Neuronal stem cell (in vitro differentiated cells): ENCODE measurements at regions not wholly inside any gene's neighbourhood (a gene's known extent, or its start where the extent isn't known, plus 50 kb on each side); places are given as distances from the start of the nearest gene placed in this dataset.

Experiments used
- DNase-seq: peaks from one replicate; pipeline ENCODE4 v3.0.0-alpha.2; 2013; ENCODE audit warnings: low spot score
- H2AFZ ChIP-seq: one replicate; pipeline ENCODE4 v1.6.1; 2013; ENCODE audit warnings: mild to moderate bottlenecking, low read length, inconsistent platforms
- H2AK5ac ChIP-seq: 2 replicates; pipeline ENCODE4 v1.6.1; 2013; ENCODE audit warnings: low read depth, mild to moderate bottlenecking, inconsistent platforms, low read length, moderate library complexity, mixed read lengths
- H2BK120ac ChIP-seq: 2 replicates; pipeline ENCODE4 v1.6.1; 2013; ENCODE audit warnings: low read depth, mild to moderate bottlenecking, inconsistent platforms, low read length, moderate library complexity, mixed read lengths
- H2BK12ac ChIP-seq: one replicate; pipeline ENCODE4 v1.6.1; 2013; ENCODE audit warnings: low read length, inconsistent platforms
- H2BK15ac ChIP-seq: 2 replicates; pipeline ENCODE4 v1.6.1; 2013; ENCODE audit warnings: mild to moderate bottlenecking, low read length, inconsistent platforms, mixed read lengths
- H2BK5ac ChIP-seq: one replicate; pipeline ENCODE4 v1.6.1; 2013; ENCODE audit warnings: inconsistent platforms, mild to moderate bottlenecking, low read length, moderate library complexity
- H3K14ac ChIP-seq: one replicate; pipeline ENCODE4 v1.6.1; 2013; ENCODE audit warnings: low read length, inconsistent platforms
- H3K18ac ChIP-seq: 2 replicates; pipeline ENCODE4 v1.6.1; 2013; ENCODE audit warnings: low read length, inconsistent platforms
- H3K23ac ChIP-seq: 2 replicates; pipeline ENCODE4 v1.6.1; 2013; ENCODE audit warnings: low read depth, mild to moderate bottlenecking, mixed read lengths, low read length, inconsistent platforms; ENCODE audit not compliant: poor library complexity
- H3K27ac ChIP-seq: replicated peaks from 3 replicates; pipeline ENCODE4 v1.5.1; 2013; ENCODE audit warnings: low read length, inconsistent platforms
- H3K27me3 ChIP-seq, 3 experiments: 2 replicates each; pipeline ENCODE4 v1.6.1; 2013; ENCODE audit warnings: low read length in 3 of 3, mild to moderate bottlenecking in 2 of 3, inconsistent platforms in 1 of 3, low read depth in 1 of 3, mixed read lengths in 1 of 3, moderate library complexity in 1 of 3; ENCODE audit not compliant: control insufficient read depth in 3 of 3, insufficient read depth in 3 of 3
- H3K36me3 ChIP-seq, 2 donors: replicated peaks in 1 of 2; 2 replicates each; pipeline ENCODE4 v1.6.1; 2013; ENCODE audit warnings: low read length in 2 of 2; ENCODE audit not compliant: control insufficient read depth in 2 of 2, insufficient read depth in 2 of 2
- H3K4ac ChIP-seq: 2 replicates; pipeline ENCODE4 v1.6.1; 2013; ENCODE audit warnings: inconsistent platforms, mild to moderate bottlenecking, low read length, moderate library complexity
- H3K4me1 ChIP-seq, 2 donors: 1 replicate in 1 of 2; 2 replicates in 1 of 2; pipeline ENCODE4 v1.6.1; 2013; ENCODE audit warnings: low read length in 2 of 2, low read depth in 1 of 2; ENCODE audit not compliant: control insufficient read depth in 2 of 2, insufficient read depth in 1 of 2
- H3K4me2 ChIP-seq: one replicate; pipeline ENCODE4 v1.6.1; 2013; ENCODE audit warnings: mild to moderate bottlenecking, low read length, inconsistent platforms; ENCODE audit not compliant: insufficient read depth, poor library complexity, severe bottlenecking
- H3K4me3 ChIP-seq, 2 donors: 2 replicates each; pipeline ENCODE4 v1.5.1; 2013; ENCODE audit warnings: low read length in 2 of 2, mild to moderate bottlenecking in 2 of 2, inconsistent platforms in 1 of 2, moderate library complexity in 1 of 2
- H3K79me1 ChIP-seq: one replicate; pipeline ENCODE4 v1.6.1; 2013; ENCODE audit warnings: low read depth, mild to moderate bottlenecking, inconsistent platforms, low read length, moderate library complexity
- H3K9ac ChIP-seq: one replicate; pipeline ENCODE4 v1.6.1; 2013; ENCODE audit warnings: mild to moderate bottlenecking, low read depth, low read length, inconsistent platforms; ENCODE audit not compliant: poor library complexity
- H3K9me3 ChIP-seq, 2 donors: replicated peaks in 1 of 2; 2 replicates each; pipeline versions ENCODE3 to v1.6.1; 2013; ENCODE audit warnings: low read length in 2 of 2, mild to moderate bottlenecking in 2 of 2, inconsistent platforms in 1 of 2, low read depth in 1 of 2, mixed read lengths in 1 of 2, moderate library complexity in 1 of 2; ENCODE audit not compliant: control insufficient read depth in 2 of 2, insufficient read depth in 1 of 2
- H4K8ac ChIP-seq: one replicate; pipeline ENCODE4 v1.6.1; 2013; ENCODE audit warnings: low read depth, mild to moderate bottlenecking, inconsistent platforms, low read length, moderate library complexity
- H4K91ac ChIP-seq: one replicate; pipeline ENCODE4 v1.6.1; 2013; ENCODE audit warnings: low read length, low read depth, mild to moderate bottlenecking, inconsistent platforms; ENCODE audit not compliant: poor library complexity
- WGBS, 2 donors: extraction: QIAGEN DNeasy Blood & Tissue Kit; methylation state at CpG; one replicate each; pipeline ENCODE4 v1.1.7; 2013; ENCODE audit warnings: missing lambda C conversion rate in 2 of 2, mixed read lengths in 1 of 2; ENCODE audit not compliant: insufficient read length in 2 of 2, insufficient replicate concordance in 1 of 2; ENCODE audit errors: extremely low coverage in 2 of 2; 5-methylcytosine and 5-hydroxymethylcytosine counted together

DNA sequence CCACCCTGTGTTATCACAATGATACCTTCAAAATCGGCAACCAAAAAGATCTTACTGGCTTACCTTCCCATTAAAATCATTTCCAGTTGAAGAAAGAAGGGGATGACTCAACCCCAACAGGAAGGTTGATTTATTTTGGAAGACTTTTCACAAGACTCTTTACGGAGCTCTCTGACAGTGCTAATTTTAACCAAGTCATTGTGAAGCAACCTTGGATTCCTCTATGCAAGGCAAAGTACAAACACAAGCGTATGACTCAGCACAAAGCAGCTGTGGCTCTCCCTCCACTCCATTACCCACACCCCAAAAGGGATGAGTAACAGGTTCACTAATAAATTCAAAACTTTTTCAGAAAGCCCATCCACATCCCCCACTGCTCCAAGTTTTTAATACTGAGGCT lies 213.8 kb upstream of the FGF13 start:
- Histone ChIP-seq H3K36me3 (no peaks in the 10 kb centered on the region), H2AFZ (no peak overlapping the region), H2BK5ac (no peak overlapping the region), H3K9me3 (no peaks in the 10 kb centered on the region), H4K91ac (no peak overlapping the region), H3K23ac (no peak overlapping the region), H2BK15ac (no peak overlapping the region), H4K8ac (no peak overlapping the region), H3K9ac (no peak overlapping the region), H3K79me1 (no peaks in the 10 kb centered on the region), H3K4ac (no peak overlapping the region), H3K4me2 (no peak overlapping the region), H2BK12ac (no peak overlapping the region), H3K14ac (no peak overlapping the region), H3K27ac (no peak overlapping the region), H2BK120ac (no peak overlapping the region), H3K4me3 (no peak overlapping the region), H3K18ac (no peak overlapping the region), H3K4me1 (peaks cover 0 to 5% of the 10 kb centered on the region in 2 donors), H3K27me3 (no peaks in the 10 kb centered on the region), H2AK5ac (no peak overlapping the region)
- no CpG with 5 or more reads among the region's 3 CpGs for WGBS, 2 donors
- no peak for DNase-seq

- no peaks in the 10 kb centered on the region for H3K27me3 ChIP-seq
- no peak overlapping the region for H2AFZ ChIP-seq
- H3K4ac ChIP-seq, result no peak overlapping the region
- no peaks in the 10 kb centered on the region for H3K4me1 ChIP-seq
- H3K9me3 ChIP-seq, result no peaks in the 10 kb centered on the region
- H3K4me3 ChIP-seq, result no peak overlapping the region
- no peak overlapping the region for H4K91ac ChIP-seq
- no peak overlapping the region for H3K9ac ChIP-seq
- H3K79me1 ChIP-seq, result no peaks in the 10 kb centered on the region
- H3K14ac ChIP-seq, result no peak overlapping the region
- no peak for DNase-seq
- H3K27ac ChIP-seq, result no peak overlapping the region
- H3K18ac ChIP-seq, result no peak overlapping the region
- H3K36me3 ChIP-seq, result no peaks in the 10 kb centered on the region
- H2BK5ac ChIP-seq, result no peak overlapping the region
- no peak overlapping the region for H2BK120ac ChIP-seq
- H2BK15ac ChIP-seq, result no peak overlapping the region
- no peak overlapping the region for H3K23ac ChIP-seq
- H4K8ac ChIP-seq, result no peak overlapping the region
- H2BK12ac ChIP-seq, result no peak overlapping the region
- no peak overlapping the region for H3K4me2 ChIP-seq
- H2AK5ac ChIP-seq, result no peak overlapping the region
Observed at GRCh38 chrX:138923805-138924204, 212.3 kb upstream of the FGF13 start.

GRCh38 chrX:138921031-138921430 lies 209.5 kb upstream of the FGF13 start:
- H2BK15ac ChIP-seq, result no peak overlapping the region
- H3K4me1 ChIP-seq, result no peaks in the 10 kb centered on the region
- no peak overlapping the region for H4K91ac ChIP-seq
- no peaks in the 10 kb centered on the region for H3K79me1 ChIP-seq
- WGBS, 2 donors, result no CpG with 5 or more reads among the region's 2 CpGs
- no peak overlapping the region for H3K9ac ChIP-seq
- H4K8ac ChIP-seq, result no peak overlapping the region
- H3K18ac ChIP-seq, result no peak overlapping the region
- H3K9me3 ChIP-seq, result no peaks in the 10 kb centered on the region
- no peaks in the 10 kb centered on the region for H3K36me3 ChIP-seq
- H3K23ac ChIP-seq, result no peak overlapping the region
- no peak overlapping the region for H2BK12ac ChIP-seq
- no peak overlapping the region for H2BK120ac ChIP-seq
- DNase-seq, result no peak
- no peak overlapping the region for H2BK5ac ChIP-seq
- H3K4me3 ChIP-seq, result no peak overlapping the region
- no peak overlapping the region for H2AK5ac ChIP-seq
- H3K4me2 ChIP-seq, result no peak overlapping the region
- no peak overlapping the region for H3K4ac ChIP-seq
- H3K27ac ChIP-seq, result no peak overlapping the region
- H2AFZ ChIP-seq, result no peak overlapping the region
- no peaks in the 10 kb centered on the region for H3K27me3 ChIP-seq
- H3K14ac ChIP-seq, result no peak overlapping the region

GRCh38 chrX:138917781-138918180 lies 206.3 kb upstream of the FGF13 start:
- H2BK120ac ChIP-seq, result no peak overlapping the region
- H3K79me1 ChIP-seq, result no peaks in the 10 kb centered on the region
- no peak overlapping the region for H3K27ac ChIP-seq
- no peak overlapping the region for H2BK15ac ChIP-seq
- H3K14ac ChIP-seq, result no peak overlapping the region
- no peak overlapping the region for H3K4me2 ChIP-seq
- H4K8ac ChIP-seq, result no peak overlapping the region
- no peak overlapping the region for H2AFZ ChIP-seq
- no peak overlapping the region for H3K9ac ChIP-seq
- no peaks in the 10 kb centered on the region for H3K9me3 ChIP-seq
- H3K36me3 ChIP-seq, result no peaks in the 10 kb centered on the region
- H4K91ac ChIP-seq, result no peak overlapping the region
- H3K23ac ChIP-seq, result no peak overlapping the region
- WGBS, 2 donors, result no CpG with 5 or more reads among the region's 2 CpGs
- no peak overlapping the region for H2AK5ac ChIP-seq
- no peak overlapping the region for H3K4me3 ChIP-seq
- no peaks in the 10 kb centered on the region for H3K27me3 ChIP-seq
- no peak overlapping the region for H3K18ac ChIP-seq
- peaks cover 0 to under 1% of the 10 kb centered on the region in 2 donors for H3K4me1 ChIP-seq
- no peak overlapping the region for H3K4ac ChIP-seq
- H2BK12ac ChIP-seq, result no peak overlapping the region
- H2BK5ac ChIP-seq, result no peak overlapping the region
- no peak for DNase-seq
